ENCODE measurements at regions not wholly inside any gene's neighbourhood (a gene's known extent, or its start where the extent isn't known, plus 50 kb on each side); places are given as distances from the start of the nearest gene placed in this dataset.
"Not testable (repeated sequence)": the region's sequence is repeated elsewhere in the genome, so short reads cannot be mapped to it uniquely, and the experiment has no call there.

GRCh38 chr10:33773886-33774480, 439.5 kb upstream of the NRP1 start:
- Histone ChIP-seq H3K4me3 (no peak overlapping the region), H3K27ac (no peak overlapping the region), H3K36me3 (no peaks in the 10 kb centered on the region), H3K4me1 (peaks cover 8% of the 10 kb centered on the region), H3K9me3 (no peaks in the 10 kb centered on the region), H3K27me3 (no peaks in the 10 kb centered on the region)
- TF ChIP-seq CTCF (IDR thresholded peaks at IDR 0.05): no peak
- no peak for TF ChIP-seq POLR2A (IDR thresholded peaks at IDR 0.05)
- no peak for TF ChIP-seq POLR2AphosphoS5 (IDR thresholded peaks at IDR 0.05; ENCODE audit: insufficient read depth in 1 of 2, low read depth in 1 of 2)
- intact Hi-C loops (cut with DNase I): no loop called here
- no peak for DNase-seq (ENCODE audit: extremely low spot score in 2 of 2)

- no peaks in the 10 kb centered on the region for H3K36me3 ChIP-seq
- H3K27me3 ChIP-seq: no peaks in the 10 kb centered on the region
- H3K27ac ChIP-seq: no peak overlapping the region
- intact Hi-C loops (cut with DNase I): no loop called here
- no peak for DNase-seq (ENCODE audit: extremely low spot score in 2 of 2)
- H3K4me1 ChIP-seq: peaks cover 8% of the 10 kb centered on the region
- H3K9me3 ChIP-seq: no peaks in the 10 kb centered on the region
- H3K4me3 ChIP-seq: no peak overlapping the region
- peak in 1 of 2 donors; percentile 76 for TF ChIP-seq POLR2AphosphoS5 (IDR thresholded peaks at IDR 0.05; ENCODE audit: insufficient read depth in 1 of 2, low read depth in 1 of 2)
- no peak for TF ChIP-seq CTCF (IDR thresholded peaks at IDR 0.05)
- no peak for TF ChIP-seq POLR2A (IDR thresholded peaks at IDR 0.05)
Observed at GRCh38 chr10:33773253-33773573, 438.7 kb upstream of the NRP1 start.

- H3K4me3 ChIP-seq: no peak overlapping the region
- DNase-seq (ENCODE audit: extremely low spot score in 2 of 2): no peak
- peaks cover 8% of the 10 kb centered on the region for H3K4me1 ChIP-seq
- TF ChIP-seq CTCF (IDR thresholded peaks at IDR 0.05) (no peak), POLR2AphosphoS5 (IDR thresholded peaks at IDR 0.05; ENCODE audit: insufficient read depth in 1 of 2, low read depth in 1 of 2) (no peak), POLR2A (IDR thresholded peaks at IDR 0.05) (no peak)
- intact Hi-C loops (cut with DNase I): no loop called here
- H3K36me3 ChIP-seq: no peaks in the 10 kb centered on the region
- no peaks in the 10 kb centered on the region for H3K27me3 ChIP-seq
- no peak overlapping the region for H3K27ac ChIP-seq
- no peaks in the 10 kb centered on the region for H3K9me3 ChIP-seq
Observed at GRCh38 chr10:33772370-33773252, 438.1 kb upstream of the NRP1 start.

- intact Hi-C loops (cut with DNase I); H3K27me3 ChIP-seq; H3K36me3 ChIP-seq; H3K27ac ChIP-seq; H3K4me1 ChIP-seq; H3K4me3 ChIP-seq; H3K9me3 ChIP-seq; DNase-seq (ENCODE audit: extremely low spot score in 2 of 2): not testable (repeated sequence)
Observed at GRCh38 chr10:33771856-33772255, 437.4 kb upstream of the NRP1 start.

- no peak overlapping the region for H3K4me3 ChIP-seq
- DNase-seq (ENCODE audit: extremely low spot score in 2 of 2): no peak
- H3K4me1 ChIP-seq: no peaks in the 10 kb centered on the region
- no peaks in the 10 kb centered on the region for H3K36me3 ChIP-seq
- no peak overlapping the region for H3K27ac ChIP-seq
- no peak for TF ChIP-seq CTCF (IDR thresholded peaks at IDR 0.05)
- TF ChIP-seq POLR2AphosphoS5 (IDR thresholded peaks at IDR 0.05; ENCODE audit: insufficient read depth in 1 of 2, low read depth in 1 of 2): no peak
- TF ChIP-seq POLR2A (IDR thresholded peaks at IDR 0.05): no peak
- no peaks in the 10 kb centered on the region for H3K27me3 ChIP-seq
- H3K9me3 ChIP-seq: no peaks in the 10 kb centered on the region
- intact Hi-C loops (cut with DNase I): no loop called here
Observed at GRCh38 chr10:33764694-33765185, 430.3 kb upstream of the NRP1 start.
